Germinal center (tissue), 1 donor: ENCODE measurements at regions not wholly inside any gene's neighbourhood (a gene's known extent, or its start where the extent isn't known, plus 50 kb on each side); places are given as distances from the start of the nearest gene placed in this dataset.
"Not testable (repeated sequence)": the region's sequence is repeated elsewhere in the genome, so short reads cannot be mapped to it uniquely, and the experiment has no call there.

ENCODE experiments used
- DNase-seq: peaks from one replicate; pipeline ENCODE4 v3.0.0; 2012; ENCODE audit warnings: mixed read lengths, low spot score

- DNase-seq, result no peak
Measured at GRCh38 chr15:35282965-35283496, 197.9 kb upstream of the NANOGP8 start.

DNA sequence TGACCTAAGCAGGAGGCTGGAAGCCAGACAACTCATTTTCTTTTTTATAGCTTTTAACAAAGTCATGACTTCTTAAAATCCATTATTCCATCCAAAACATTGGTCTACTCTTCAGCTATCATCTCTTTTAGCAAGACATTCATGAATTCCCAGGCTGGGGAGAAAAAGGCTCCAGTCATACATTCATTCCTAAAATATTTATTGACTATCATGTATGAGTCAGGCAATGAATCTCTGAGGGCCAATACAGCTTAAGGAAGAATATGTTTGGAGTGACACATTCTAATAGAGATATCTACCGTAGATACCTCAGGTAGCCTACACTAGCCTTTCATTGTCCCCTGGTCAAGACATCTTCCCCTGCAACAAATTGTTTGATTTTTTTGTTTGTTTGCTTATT, 196.4 kb upstream of the NANOGP8 start:
- no peak for DNase-seq

GRCh38 chr15:35279811-35280210, 194.7 kb upstream of the NANOGP8 start:
- no peak for DNase-seq

- no peak for DNase-seq
Measured at GRCh38 chr15:35271371-35272043, 186.4 kb upstream of the NANOGP8 start.

DNA sequence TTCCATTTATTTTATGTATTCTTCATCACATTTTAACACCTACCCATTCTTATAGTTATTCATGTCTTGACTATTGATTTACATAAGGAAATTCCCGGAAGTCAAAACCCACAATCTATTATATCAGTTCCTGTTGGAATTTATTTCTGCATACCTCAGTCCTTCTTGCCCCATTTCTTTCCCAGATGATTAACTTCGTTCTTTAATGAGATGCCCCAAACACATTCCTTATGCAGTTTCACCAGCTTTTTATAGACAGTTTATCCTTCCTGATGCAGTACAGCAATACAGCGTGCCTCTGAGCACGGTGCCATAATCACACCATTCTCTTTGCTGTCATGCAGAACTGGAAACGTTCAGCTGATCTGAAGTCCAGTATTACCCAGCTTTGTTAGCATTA, 175.8 kb upstream of the NANOGP8 start:
- DNase-seq, result no peak

DNA sequence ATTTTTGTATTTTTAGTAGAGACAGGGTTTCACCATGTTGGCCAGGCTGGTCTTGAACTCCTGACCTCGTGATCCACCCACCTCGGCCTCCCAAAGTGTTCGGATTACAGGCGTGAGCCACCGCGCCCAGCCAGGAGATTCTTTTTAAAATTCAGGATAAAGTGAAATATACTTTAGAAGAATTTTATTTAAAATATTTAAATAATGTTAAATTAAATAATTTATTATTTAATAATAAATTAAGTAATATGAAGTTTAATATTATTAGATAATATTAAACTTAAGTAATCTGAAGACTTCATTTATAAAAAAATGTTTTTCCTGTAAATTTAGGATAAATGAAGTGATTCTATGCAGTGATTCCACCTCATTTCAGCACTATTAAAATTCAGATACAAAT, 175.2 kb upstream of the NANOGP8 start:
- DNase-seq, result not testable (repeated sequence)

- DNase-seq, result no peak
Measured at GRCh38 chr15:35256551-35256950, 171.5 kb upstream of the NANOGP8 start.

DNA sequence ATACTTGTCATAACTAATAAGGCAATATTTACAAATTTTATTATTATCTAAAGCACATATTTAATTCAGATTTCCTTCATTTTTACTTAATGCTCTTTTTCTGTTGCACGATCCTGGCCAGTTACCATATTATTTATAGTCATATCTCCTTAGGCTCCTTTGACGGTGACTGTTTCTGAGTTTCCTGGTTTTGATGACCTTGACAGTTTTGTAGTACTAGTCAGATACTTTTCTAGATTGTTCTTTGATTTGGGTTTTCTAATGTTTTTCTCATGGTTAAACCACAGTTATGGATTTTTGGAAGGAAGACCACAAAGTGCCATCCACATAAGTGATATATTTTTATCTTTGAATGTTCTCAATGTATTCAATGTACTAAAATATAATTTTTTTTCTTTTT, 171.0 kb upstream of the NANOGP8 start:
- DNase-seq, result no peak

DNA sequence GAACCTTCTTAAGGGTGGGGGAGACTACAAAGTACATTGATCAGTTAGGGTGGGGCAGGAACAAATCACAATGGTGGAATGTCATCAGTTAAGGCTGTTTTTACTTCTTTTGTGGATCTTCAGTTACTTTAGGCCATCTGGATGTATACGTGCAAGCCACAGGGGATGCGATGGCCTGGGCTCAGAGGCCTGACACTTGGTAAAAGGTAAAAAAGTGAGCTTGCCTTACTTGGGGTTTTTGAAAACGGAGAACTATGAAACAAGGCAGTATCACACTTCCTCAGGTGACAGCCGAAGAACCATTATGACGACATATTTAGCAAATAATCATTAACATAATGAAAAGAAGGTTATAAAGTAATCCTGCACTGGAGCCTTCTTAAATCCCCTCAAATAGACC, 169.8 kb upstream of the NANOGP8 start:
- DNase-seq, result not testable (repeated sequence)

GRCh38 chr15:35254062-35254461, 169.0 kb upstream of the NANOGP8 start:
- DNase-seq, result no peak

DNA sequence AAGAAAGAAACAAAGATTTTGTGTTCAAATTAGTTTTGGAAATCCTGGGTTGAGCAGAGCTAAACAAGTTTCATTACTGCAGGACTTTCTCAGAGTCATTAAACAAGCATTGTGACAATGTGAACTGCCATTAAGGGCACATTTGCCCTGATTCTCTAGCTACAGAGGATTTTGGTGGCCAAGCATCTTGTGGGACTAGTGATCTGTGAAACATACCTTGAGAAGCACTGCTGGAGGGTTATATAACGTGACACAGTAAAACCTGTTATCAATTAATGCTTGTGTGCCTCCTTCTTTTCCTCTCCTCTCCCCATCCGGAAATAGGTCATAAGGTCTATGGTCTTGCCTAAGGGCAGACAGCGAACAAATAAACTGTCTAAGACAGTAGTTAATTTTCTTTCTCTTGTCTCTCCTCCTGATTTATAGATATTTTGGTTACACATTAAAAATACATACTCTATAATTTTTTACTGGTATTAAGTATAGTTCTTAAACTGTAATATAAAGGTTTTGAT, 167.3 kb upstream of the NANOGP8 start:
- no peak for DNase-seq

- DNase-seq, result no peak
Measured at GRCh38 chr15:35247150-35247549, 162.1 kb upstream of the NANOGP8 start.

GRCh38 chr15:35246451-35246850, 161.4 kb upstream of the NANOGP8 start:
- no peak for DNase-seq

DNA sequence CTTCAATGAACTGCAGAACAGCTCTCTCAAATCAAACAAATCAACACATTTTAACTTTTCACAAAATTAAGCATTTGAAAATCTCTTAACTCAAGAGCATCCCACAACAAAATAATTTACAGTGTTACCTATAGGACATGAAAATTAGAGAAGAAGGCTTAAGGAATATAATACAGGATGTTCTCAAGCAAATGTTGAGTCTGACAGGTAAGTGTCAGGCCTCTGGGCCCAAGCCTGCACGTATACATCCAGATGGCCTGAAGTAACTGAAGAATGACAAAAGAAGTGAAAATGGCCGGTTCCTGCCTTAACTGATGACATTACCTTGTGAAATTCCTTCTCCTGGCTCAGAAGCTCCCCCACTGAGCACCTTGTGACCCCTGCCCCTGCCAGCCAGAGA, 160.6 kb upstream of the NANOGP8 start:
- not testable (repeated sequence) for DNase-seq

DNA sequence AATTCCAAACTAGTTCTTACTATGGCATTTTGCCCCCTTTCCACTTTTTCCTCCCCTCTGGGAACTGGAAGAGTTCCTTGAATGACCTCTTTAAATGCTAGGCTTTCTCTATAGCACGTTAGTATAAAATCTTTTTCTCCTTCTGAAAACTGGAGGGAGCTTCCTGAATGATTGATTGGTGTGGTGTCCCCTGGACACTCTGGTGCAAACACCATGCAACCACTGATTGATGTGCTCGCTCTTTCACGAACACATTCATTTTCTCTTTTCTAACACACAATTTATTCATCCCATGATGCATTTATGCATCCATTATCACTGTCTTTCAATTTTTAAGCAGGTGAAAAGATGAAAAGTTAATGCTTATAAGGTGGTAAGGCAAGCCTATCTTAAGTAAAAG, 159.1 kb upstream of the NANOGP8 start:
- no peak for DNase-seq

DNA sequence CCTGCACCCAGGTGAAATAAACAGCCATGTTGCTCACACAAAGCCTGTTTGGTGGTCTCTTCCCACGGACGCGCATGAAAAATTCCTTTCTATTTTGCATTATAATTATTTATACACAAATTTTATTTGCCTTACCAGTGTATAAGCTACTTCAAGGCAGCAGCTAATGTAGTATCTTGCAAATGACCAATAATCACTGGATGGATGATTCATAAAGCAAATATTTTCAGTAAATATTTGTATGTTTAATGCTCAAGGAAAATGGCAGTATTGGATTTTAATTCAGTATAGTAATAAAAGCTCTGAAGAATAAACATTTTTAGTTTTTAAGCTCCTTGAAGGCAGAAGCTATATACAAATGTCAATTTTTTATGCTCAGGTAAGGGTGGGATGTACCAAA, 158.7 kb upstream of the NANOGP8 start:
- no peak for DNase-seq

GRCh38 chr15:35239693-35240092, 154.6 kb upstream of the NANOGP8 start:
- not testable (repeated sequence) for DNase-seq

GRCh38 chr15:35238448-35238847, 153.4 kb upstream of the NANOGP8 start:
- not testable (repeated sequence) for DNase-seq

GRCh38 chr15:35229085-35229484, 144.0 kb upstream of the NANOGP8 start:
- DNase-seq, result no peak

- DNase-seq, result no peak
Measured at GRCh38 chr15:35218215-35218614, 133.1 kb upstream of the NANOGP8 start.

GRCh38 chr15:35215093-35215492, 130.0 kb upstream of the NANOGP8 start:
- DNase-seq, result no peak

- DNase-seq, result no peak
Measured at GRCh38 chr15:35211240-35211902, 126.3 kb upstream of the NANOGP8 start.

- no peak for DNase-seq
Measured at GRCh38 chr15:35210370-35210769, 125.3 kb upstream of the NANOGP8 start.
